ENCODE measurements at regions not wholly inside any gene's neighbourhood (a gene's known extent, or its start where the extent isn't known, plus 50 kb on each side); places are given as distances from the start of the nearest gene placed in this dataset.

DNA sequence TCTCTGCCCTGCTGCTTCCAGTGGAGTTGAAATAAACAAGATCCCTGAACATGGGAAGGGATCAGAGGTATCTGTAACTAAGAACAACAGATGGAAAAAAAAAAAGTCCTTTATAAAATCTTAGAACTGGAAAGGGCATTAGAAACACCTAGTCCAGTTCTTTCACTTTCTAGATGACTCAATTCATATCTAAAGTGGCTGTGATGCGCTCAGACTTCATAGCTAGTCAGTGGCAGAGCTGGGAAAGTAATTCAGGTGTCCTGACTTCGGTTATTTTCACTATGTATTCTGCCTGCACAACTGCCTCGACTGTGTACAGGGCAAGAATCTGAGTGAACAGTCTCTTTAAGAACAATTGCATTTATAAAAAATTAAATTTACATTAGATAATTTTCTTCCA lies 151.8 kb upstream of the TMTC4 start:
- no CpG with 5 or more reads among the region's 3 CpGs for WGBS (ENCODE audit: extremely low coverage, insufficient coverage, low lambda C conversion rate)
- Histone ChIP-seq H3K56ac (ENCODE audit: low read length) (no peak overlapping the region), H3K4me1 (ENCODE audit: control insufficient read depth, low read depth, low read length) (no peaks in the 10 kb centered on the region)

DNA sequence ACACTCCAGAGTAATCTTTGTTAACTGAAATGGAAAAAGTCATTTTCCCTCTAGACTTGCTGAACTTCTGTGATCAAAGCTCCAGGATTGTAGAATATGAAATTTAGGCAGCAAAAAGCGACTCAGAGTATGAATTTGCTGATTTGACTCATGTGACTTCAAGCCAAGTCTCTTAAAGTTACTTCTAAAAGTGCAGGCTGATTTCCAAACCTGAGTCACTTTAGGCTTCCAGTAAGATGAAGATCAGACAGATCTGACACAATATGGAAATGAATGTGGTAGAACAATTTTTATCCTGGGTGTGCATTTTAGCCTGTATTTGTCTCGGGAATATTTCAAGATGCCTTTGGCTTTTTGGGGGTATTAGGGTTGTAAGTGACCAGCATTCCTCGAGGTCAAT lies 151.0 kb upstream of the TMTC4 start:
- Histone ChIP-seq H3K9ac (ENCODE audit: low read length) (no peak overlapping the region), H3K4me3 (ENCODE audit: low read length) (no peak overlapping the region), H3K27me3 (ENCODE audit: insufficient read depth, low read length, poor library complexity) (no peaks in the 10 kb centered on the region), H4K5ac (ENCODE audit: low read length) (no peak overlapping the region), H2BK15ac (replicated peaks; ENCODE audit: low read depth) (no peak overlapping the region), H3K4ac (ENCODE audit: low read depth, low read length) (no peak overlapping the region), H3K36me3 (ENCODE audit: control insufficient read depth, insufficient read depth, low read length) (no peaks in the 10 kb centered on the region), H4K8ac (ENCODE audit: low read depth, low read length) (no peak overlapping the region), H3K79me2 (ENCODE audit: control insufficient read depth, insufficient read depth, low read length) (no peaks in the 10 kb centered on the region), H3K23ac (ENCODE audit: low read length) (no peak overlapping the region), H2BK120ac (ENCODE audit: low read depth, low read length) (no peak overlapping the region), H3K56ac (ENCODE audit: low read length) (no peak overlapping the region), H3K4me1 (ENCODE audit: control insufficient read depth, low read depth, low read length) (no peaks in the 10 kb centered on the region), H2BK5ac (ENCODE audit: low read length) (no peak overlapping the region), H3K18ac (ENCODE audit: low read length) (no peak overlapping the region), H3K27ac (ENCODE audit: low read depth, low read length) (no peak overlapping the region), H2AK5ac (ENCODE audit: low read length) (no peak overlapping the region), H3K79me1 (ENCODE audit: low read length) (no peaks in the 10 kb centered on the region), H3K4me2 (ENCODE audit: low read length) (no peak overlapping the region)
- DNase-seq: no peak
- no CpG with 5 or more reads among the region's 3 CpGs for WGBS (ENCODE audit: extremely low coverage, insufficient coverage, low lambda C conversion rate)

More for the DNA sequence above, 151.8 kb upstream of the TMTC4 start:
- Histone ChIP-seq H3K79me2 (ENCODE audit: control insufficient read depth, insufficient read depth, low read length) (no peaks in the 10 kb centered on the region), H3K27me3 (ENCODE audit: insufficient read depth, low read length, poor library complexity) (no peaks in the 10 kb centered on the region), H3K4ac (ENCODE audit: low read depth, low read length) (no peak overlapping the region), H3K4me2 (ENCODE audit: low read length) (no peak overlapping the region), H3K18ac (ENCODE audit: low read length) (no peak overlapping the region), H4K5ac (ENCODE audit: low read length) (no peak overlapping the region), H3K9ac (ENCODE audit: low read length) (no peak overlapping the region), H2BK15ac (replicated peaks; ENCODE audit: low read depth) (no peak overlapping the region), H2BK120ac (ENCODE audit: low read depth, low read length) (no peak overlapping the region), H3K79me1 (ENCODE audit: low read length) (no peaks in the 10 kb centered on the region), H2AK5ac (ENCODE audit: low read length) (no peak overlapping the region), H3K23ac (ENCODE audit: low read length) (no peak overlapping the region), H4K8ac (ENCODE audit: low read depth, low read length) (no peak overlapping the region), H3K36me3 (ENCODE audit: control insufficient read depth, insufficient read depth, low read length) (no peaks in the 10 kb centered on the region), H3K4me3 (ENCODE audit: low read length) (no peak overlapping the region), H2BK5ac (ENCODE audit: low read length) (no peak overlapping the region), H3K27ac (ENCODE audit: low read depth, low read length) (no peak overlapping the region)
- DNase-seq: no peak

DNA sequence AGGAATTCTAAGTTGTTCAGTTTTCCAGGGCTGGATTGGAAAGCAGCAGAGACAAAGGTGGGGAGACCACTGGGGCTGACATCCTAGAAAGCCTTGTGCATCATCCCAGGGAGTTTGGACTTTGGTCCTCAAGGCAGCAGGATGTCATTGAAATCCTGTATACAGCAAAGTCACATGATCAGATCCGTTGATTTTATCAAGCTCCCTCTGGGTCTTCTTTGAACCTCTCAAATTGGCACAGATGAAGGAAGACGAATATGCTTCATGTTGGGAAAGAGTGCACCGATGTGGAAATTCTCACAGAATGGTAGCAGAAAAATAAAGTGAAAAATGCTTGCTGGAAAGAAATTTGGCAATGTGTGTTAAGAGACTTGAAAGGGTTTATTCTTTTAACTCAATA lies 149.8 kb upstream of the TMTC4 start:
- WGBS (ENCODE audit: extremely low coverage, insufficient coverage, low lambda C conversion rate): no CpG with 5 or more reads among the region's 3 CpGs
- H3K4me1 ChIP-seq (ENCODE audit: control insufficient read depth, low read depth, low read length): no peaks in the 10 kb centered on the region
- H2BK15ac ChIP-seq (replicated peaks; ENCODE audit: low read depth): no peak overlapping the region
- H3K4ac ChIP-seq (ENCODE audit: low read depth, low read length): no peak overlapping the region
- H4K5ac ChIP-seq (ENCODE audit: low read length): no peak overlapping the region
- no peaks in the 10 kb centered on the region for H3K79me2 ChIP-seq (ENCODE audit: control insufficient read depth, insufficient read depth, low read length)
- no peak overlapping the region for H2AK5ac ChIP-seq (ENCODE audit: low read length)
- H3K9ac ChIP-seq (ENCODE audit: low read length): no peak overlapping the region
- H2BK120ac ChIP-seq (ENCODE audit: low read depth, low read length): no peak overlapping the region
- no peak overlapping the region for H3K4me3 ChIP-seq (ENCODE audit: low read length)
- no peaks in the 10 kb centered on the region for H3K36me3 ChIP-seq (ENCODE audit: control insufficient read depth, insufficient read depth, low read length)
- H3K18ac ChIP-seq (ENCODE audit: low read length): no peak overlapping the region
- H3K79me1 ChIP-seq (ENCODE audit: low read length): no peaks in the 10 kb centered on the region
- no peak for DNase-seq
- H2BK5ac ChIP-seq (ENCODE audit: low read length): no peak overlapping the region
- H4K8ac ChIP-seq (ENCODE audit: low read depth, low read length): no peak overlapping the region
- H3K56ac ChIP-seq (ENCODE audit: low read length): no peak overlapping the region
- no peak overlapping the region for H3K27ac ChIP-seq (ENCODE audit: low read depth, low read length)
- H3K23ac ChIP-seq (ENCODE audit: low read length): no peak overlapping the region
- no peaks in the 10 kb centered on the region for H3K27me3 ChIP-seq (ENCODE audit: insufficient read depth, low read length, poor library complexity)
- H3K4me2 ChIP-seq (ENCODE audit: low read length): no peak overlapping the region

DNA sequence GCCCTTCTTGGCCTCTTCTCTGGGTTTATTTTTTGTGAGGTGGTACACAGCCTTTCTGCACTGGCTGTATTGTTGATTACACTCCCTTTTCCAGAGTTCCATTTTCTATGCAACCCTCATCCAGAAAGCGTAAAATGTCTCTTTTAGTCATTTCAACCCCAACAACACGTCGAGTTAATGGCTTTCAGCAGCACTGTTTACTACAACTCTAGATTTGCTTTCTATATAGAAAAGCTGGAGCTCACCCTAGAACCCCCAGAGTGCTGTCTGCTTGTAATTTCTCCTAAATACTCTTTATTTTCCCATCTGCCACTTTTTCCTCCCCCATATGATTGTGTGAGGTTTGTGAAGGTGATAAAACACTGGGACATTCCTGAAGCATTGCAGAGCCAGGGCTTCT lies 148.9 kb upstream of the TMTC4 start:
- WGBS (ENCODE audit: extremely low coverage, insufficient coverage, low lambda C conversion rate): no CpG with 5 or more reads among the region's 3 CpGs
- H3K23ac ChIP-seq (ENCODE audit: low read length): no peak overlapping the region
- H3K36me3 ChIP-seq (ENCODE audit: control insufficient read depth, insufficient read depth, low read length): no peaks in the 10 kb centered on the region

DNA sequence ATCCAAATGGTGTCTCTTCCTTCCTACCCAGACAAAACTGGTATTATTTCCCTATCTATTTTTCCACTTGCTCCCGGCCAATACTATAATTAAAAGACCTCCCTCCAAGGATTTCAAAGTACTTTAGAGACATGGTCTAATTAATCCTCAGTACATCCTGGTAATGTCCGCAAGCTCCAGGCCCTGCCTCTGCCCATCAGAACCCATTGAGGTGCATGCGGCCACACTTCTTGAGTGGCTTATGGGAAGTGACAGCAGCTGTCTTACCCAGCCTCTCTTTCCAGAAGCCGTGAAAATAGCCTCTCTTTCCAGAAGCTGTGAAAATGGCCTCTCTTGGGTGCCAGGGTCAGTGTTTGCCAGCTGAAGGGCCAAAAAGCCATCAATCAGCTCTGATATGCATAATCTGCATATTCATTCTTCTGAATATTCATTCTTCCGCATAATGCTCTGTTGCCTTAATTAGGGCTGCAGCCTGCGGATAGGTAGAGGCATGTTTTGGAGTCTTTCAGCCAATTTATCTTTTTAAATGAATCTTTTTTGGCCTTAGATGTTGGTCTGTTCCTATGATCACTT lies 148.4 kb upstream of the TMTC4 start:
- H3K9ac ChIP-seq (ENCODE audit: low read length): no peak overlapping the region
- H2AK5ac ChIP-seq (ENCODE audit: low read length): no peak overlapping the region
- no peak overlapping the region for H3K18ac ChIP-seq (ENCODE audit: low read length)
- H2BK15ac ChIP-seq (replicated peaks; ENCODE audit: low read depth): no peak overlapping the region
- no peak overlapping the region for H4K5ac ChIP-seq (ENCODE audit: low read length)
- no peak for DNase-seq
- no peak overlapping the region for H3K4me3 ChIP-seq (ENCODE audit: low read length)
- H3K56ac ChIP-seq (ENCODE audit: low read length): no peak overlapping the region
- no peaks in the 10 kb centered on the region for H3K79me1 ChIP-seq (ENCODE audit: low read length)
- no CpG with 5 or more reads among the region's 6 CpGs for WGBS (ENCODE audit: extremely low coverage, insufficient coverage, low lambda C conversion rate)
- no peaks in the 10 kb centered on the region for H3K4me1 ChIP-seq (ENCODE audit: control insufficient read depth, low read depth, low read length)
- H3K4ac ChIP-seq (ENCODE audit: low read depth, low read length): no peak overlapping the region
- H3K36me3 ChIP-seq (ENCODE audit: control insufficient read depth, insufficient read depth, low read length): no peaks in the 10 kb centered on the region
- no peak overlapping the region for H2BK120ac ChIP-seq (ENCODE audit: low read depth, low read length)
- no peak overlapping the region for H3K23ac ChIP-seq (ENCODE audit: low read length)
- H3K27ac ChIP-seq (ENCODE audit: low read depth, low read length): no peak overlapping the region
- no peak overlapping the region for H2BK5ac ChIP-seq (ENCODE audit: low read length)
- H3K4me2 ChIP-seq (ENCODE audit: low read length): no peak overlapping the region
- no peak overlapping the region for H4K8ac ChIP-seq (ENCODE audit: low read depth, low read length)
- no peaks in the 10 kb centered on the region for H3K27me3 ChIP-seq (ENCODE audit: insufficient read depth, low read length, poor library complexity)
- no peaks in the 10 kb centered on the region for H3K79me2 ChIP-seq (ENCODE audit: control insufficient read depth, insufficient read depth, low read length)

More for the DNA sequence above, 148.9 kb upstream of the TMTC4 start:
- no peak for DNase-seq
- Histone ChIP-seq H2BK120ac (ENCODE audit: low read depth, low read length) (no peak overlapping the region), H3K27ac (ENCODE audit: low read depth, low read length) (no peak overlapping the region), H2BK15ac (replicated peaks; ENCODE audit: low read depth) (no peak overlapping the region), H3K79me2 (ENCODE audit: control insufficient read depth, insufficient read depth, low read length) (no peaks in the 10 kb centered on the region), H2BK5ac (ENCODE audit: low read length) (no peak overlapping the region), H3K79me1 (ENCODE audit: low read length) (no peaks in the 10 kb centered on the region), H3K4ac (ENCODE audit: low read depth, low read length) (no peak overlapping the region), H4K5ac (ENCODE audit: low read length) (no peak overlapping the region), H3K4me3 (ENCODE audit: low read length) (no peak overlapping the region), H3K4me2 (ENCODE audit: low read length) (no peak overlapping the region), H3K56ac (ENCODE audit: low read length) (no peak overlapping the region), H4K8ac (ENCODE audit: low read depth, low read length) (no peak overlapping the region), H3K18ac (ENCODE audit: low read length) (no peak overlapping the region), H3K4me1 (ENCODE audit: control insufficient read depth, low read depth, low read length) (no peaks in the 10 kb centered on the region), H3K9ac (ENCODE audit: low read length) (no peak overlapping the region), H2AK5ac (ENCODE audit: low read length) (no peak overlapping the region), H3K27me3 (ENCODE audit: insufficient read depth, low read length, poor library complexity) (no peaks in the 10 kb centered on the region)

DNA sequence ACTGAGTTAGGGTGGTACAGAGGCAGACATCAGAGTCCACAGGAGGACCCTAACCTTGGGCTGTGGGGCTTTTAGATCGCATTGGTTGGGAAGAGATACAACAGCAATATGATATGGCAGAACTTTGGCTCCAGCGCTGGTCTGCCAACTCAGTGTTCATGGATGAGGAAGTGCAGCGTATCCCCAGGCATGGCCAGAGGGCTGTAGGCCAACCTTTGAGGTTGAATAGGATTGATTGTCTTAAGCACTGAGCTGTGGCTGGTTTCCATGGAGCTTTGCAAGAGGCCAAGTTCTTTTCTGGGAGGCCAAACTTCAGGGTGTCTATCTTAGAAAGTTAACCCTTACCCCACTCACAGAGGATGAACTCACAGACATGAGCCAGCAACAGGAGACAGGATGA lies 144.1 kb upstream of the TMTC4 start:
- no peak overlapping the region for H2BK15ac ChIP-seq (replicated peaks; ENCODE audit: low read depth)

More for the DNA sequence above, 144.1 kb upstream of the TMTC4 start:
- Histone ChIP-seq H4K8ac (ENCODE audit: low read depth, low read length) (no peak overlapping the region), H2BK120ac (ENCODE audit: low read depth, low read length) (no peak overlapping the region), H3K27ac (ENCODE audit: low read depth, low read length) (no peak overlapping the region), H3K27me3 (ENCODE audit: insufficient read depth, low read length, poor library complexity) (no peaks in the 10 kb centered on the region), H3K79me1 (ENCODE audit: low read length) (no peaks in the 10 kb centered on the region), H3K18ac (ENCODE audit: low read length) (no peak overlapping the region), H2BK5ac (ENCODE audit: low read length) (no peak overlapping the region), H3K36me3 (ENCODE audit: control insufficient read depth, insufficient read depth, low read length) (no peaks in the 10 kb centered on the region), H3K4ac (ENCODE audit: low read depth, low read length) (no peak overlapping the region), H3K4me1 (ENCODE audit: control insufficient read depth, low read depth, low read length) (peaks cover 4% of the 10 kb centered on the region), H3K23ac (ENCODE audit: low read length) (no peak overlapping the region), H3K4me3 (ENCODE audit: low read length) (no peak overlapping the region), H3K9ac (ENCODE audit: low read length) (no peak overlapping the region), H3K4me2 (ENCODE audit: low read length) (no peak overlapping the region), H4K5ac (ENCODE audit: low read length) (no peak overlapping the region), H3K56ac (ENCODE audit: low read length) (no peak overlapping the region), H2AK5ac (ENCODE audit: low read length) (no peak overlapping the region), H3K79me2 (ENCODE audit: control insufficient read depth, insufficient read depth, low read length) (no peaks in the 10 kb centered on the region)
- DNase-seq: no peak
- no CpG with 5 or more reads among the region's 3 CpGs for WGBS (ENCODE audit: extremely low coverage, insufficient coverage, low lambda C conversion rate)

Data from mesendoderm (in vitro differentiated cells).